B cell (primary cell): ENCODE measurements at regions not wholly inside any gene's neighbourhood (a gene's known extent, or its start where the extent isn't known, plus 50 kb on each side); places are given as distances from the start of the nearest gene placed in this dataset.

Experiments used
- ATAC-seq: fragments of 200-7000 bp; cut with Tn5 transposase; one replicate; pipeline ENCODE4 v1.10.0; 2021; ENCODE audit warnings: low read depth, mild to moderate bottlenecking, moderate number of reproducible peaks, moderate library complexity
- CTCF ChIA-PET: fragments of 350-600 bp; sonication (Branson Sonifier 250); formaldehyde crosslinking; loops from one replicate; lab custom pipeline; 2021; ENCODE audit warnings: antibody characterized with exemption, inconsistent platforms; lab: Charles Lee
- POLR2A ChIA-PET: fragments of 350-600 bp; sonication (Branson Sonifier 250); formaldehyde crosslinking; loops from one replicate; lab custom pipeline; 2021; ENCODE audit warnings: antibody characterized with exemption; lab: Charles Lee
- DNase-seq: peaks from one replicate; pipeline ENCODE4 v3.0.0; 2013
- H2AFZ ChIP-seq: 2 replicates; pipeline ENCODE4 v1.6.1; 2012; ENCODE audit warnings: mild to moderate bottlenecking, low read depth, low read length; ENCODE audit not compliant: insufficient read depth, poor library complexity, severe bottlenecking
- H3K27ac ChIP-seq, 2 donors: 1 replicate in 1 of 2; 2 replicates in 1 of 2; pipeline ENCODE4 v1.5.1; 2012 to 2013; ENCODE audit warnings: low read length in 2 of 2, mild to moderate bottlenecking in 2 of 2, moderate library complexity in 1 of 2
- H3K27me3 ChIP-seq, 4 experiments: fragments of 200-600 bp in 1 of 4; sonication (generic) in 1 of 4; replicated peaks in 1 of 4; 1 replicate in 2 of 4; 2 replicates in 2 of 4; pipeline versions ENCODE4 v1.6.1 to v1.7.0; 2013 to 2016; ENCODE audit warnings: low read length in 3 of 4, mild to moderate bottlenecking in 2 of 4, mixed read lengths in 1 of 4, moderate library complexity in 1 of 4; ENCODE audit not compliant: insufficient read depth in 4 of 4, control insufficient read depth in 3 of 4; ENCODE audit errors: control extremely low read depth in 1 of 4
- H3K36me3 ChIP-seq, 2 experiments: replicated peaks in 1 of 2; 1 replicate in 1 of 2; 2 replicates in 1 of 2; pipeline versions ENCODE4 v1.6.1 to v1.7.1; 2013; ENCODE audit warnings: low read length in 1 of 2; ENCODE audit not compliant: insufficient read depth in 2 of 2, control insufficient read depth in 1 of 2; ENCODE audit errors: control extremely low read depth in 1 of 2, extremely low read depth in 1 of 2
- H3K4me1 ChIP-seq, 2 donors: fragments of 200-600 bp in 1 of 2; sonication (generic) in 1 of 2; 1 replicate in 1 of 2; 2 replicates in 1 of 2; pipeline versions ENCODE4 v1.5.1 to v1.6.1; 2013 to 2017; ENCODE audit warnings: low read length in 2 of 2; ENCODE audit not compliant: control insufficient read depth in 2 of 2, insufficient read depth in 2 of 2
- H3K4me2 ChIP-seq: replicated peaks from 2 replicates; pipeline ENCODE3; 2012; ENCODE audit warnings: mild to moderate bottlenecking, low read depth, low read length; ENCODE audit not compliant: poor library complexity, severe bottlenecking
- H3K4me3 ChIP-seq, 5 experiments: fragments of 200-600 bp in 1 of 5; sonication (generic) in 1 of 5; 1 replicate in 3 of 5; 2 replicates in 2 of 5; pipeline versions ENCODE4 v1.5.1 to v1.7.0; 2011 to 2016; ENCODE audit warnings: low read length in 4 of 5, mild to moderate bottlenecking in 4 of 5, low read depth in 2 of 5, control low read depth in 1 of 5, moderate library complexity in 1 of 5; ENCODE audit not compliant: insufficient read depth in 1 of 5; ENCODE audit errors: control extremely low read depth in 1 of 5, extremely low read depth in 1 of 5
- H3K79me2 ChIP-seq: fragments of 200-600 bp; sonication (generic); one replicate; pipeline ENCODE4 v1.6.0; 2016; ENCODE audit warnings: low read length; ENCODE audit not compliant: control insufficient read depth, insufficient read depth
- H3K9ac ChIP-seq: fragments of 200-600 bp; sonication (generic); 2 replicates; pipeline ENCODE4 v1.6.1; 2017; ENCODE audit warnings: mild to moderate bottlenecking, low read length, moderate library complexity
- H3K9me3 ChIP-seq, 3 donors: one replicate each; pipeline versions ENCODE4 v1.6.1 to v1.7.1; 2013; ENCODE audit warnings: low read length in 2 of 3; ENCODE audit not compliant: control insufficient read depth in 2 of 3, insufficient read depth in 1 of 3; ENCODE audit errors: control extremely low read depth in 1 of 3
- H4K20me1 ChIP-seq: 2 replicates; pipeline ENCODE4 v1.6.0; 2012; ENCODE audit warnings: mild to moderate bottlenecking, low read length; ENCODE audit not compliant: insufficient read depth, control insufficient read depth, poor library complexity, severe bottlenecking
- H3K27ac Mint-ChIP-seq: one replicate; pipeline ENCODE4 v1.8.0; 2021; ENCODE audit warnings: mixed read lengths
- H3K27me3 Mint-ChIP-seq: one replicate; pipeline ENCODE4 v1.8.0; 2021; ENCODE audit warnings: mixed read lengths
- H3K4me1 Mint-ChIP-seq: one replicate; pipeline ENCODE4 v1.8.0; 2021; ENCODE audit warnings: mixed read lengths
- H3K4me3 Mint-ChIP-seq: one replicate; pipeline ENCODE4 v1.8.0; 2021; ENCODE audit warnings: mixed read lengths
- H3K9me3 Mint-ChIP-seq: one replicate; pipeline ENCODE4 v1.8.0; 2022; ENCODE audit warnings: mixed read lengths; ENCODE audit not compliant: insufficient read depth
- CTCF ChIP-seq: fragments of 200-600 bp; IDR thresholded peaks from one replicate; pipeline ENCODE4 v1.8.0; 2022; ENCODE audit warnings: antibody characterized with exemption, mild to moderate bottlenecking
- EZH2 ChIP-seq: IDR thresholded peaks from 2 replicates; pipeline ENCODE4 v1.6.1; 2012; ENCODE audit warnings: borderline replicate concordance, low read depth, mild to moderate bottlenecking, moderate library complexity, low read length; ENCODE audit not compliant: insufficient read depth, poor library complexity, severe bottlenecking
- WGBS: methylation state at CpG from one replicate; pipeline ENCODE4 v1.1.5; 2013; ENCODE audit warnings: missing lambda C conversion rate; ENCODE audit not compliant: insufficient coverage; 5-methylcytosine and 5-hydroxymethylcytosine counted together
- intact Hi-C: fragments of 100-400 bp; cut with micrococcal nuclease; formaldehyde crosslinking; loops from one replicate; pipeline ENCODE4 v1.10.0; 2022

GRCh38 chr6:40720375-40720748, 133.2 kb upstream of the LRFN2 start:
- intact Hi-C loops = no loop called here
- peaks cover 18 to 26% of the 10 kb centered on the region in 2 donors for H3K4me1 ChIP-seq
- no peaks in the 10 kb centered on the region for H3K27me3 ChIP-seq
- H4K20me1 ChIP-seq = no peaks in the 10 kb centered on the region
- TF ChIP-seq EZH2 = no peak
- no peak for TF ChIP-seq CTCF
- no peak overlapping the region for H3K9ac ChIP-seq
- peak overlapping the region; percentile 50 for H3K27ac Mint-ChIP-seq
- WGBS = no CpG with 5 or more reads among the region's 2 CpGs
- H3K79me2 ChIP-seq = no peaks in the 10 kb centered on the region
- ATAC-seq (no peak), DNase-seq (no peak)
- no peaks in the 10 kb centered on the region for H3K9me3 ChIP-seq
- CTCF ChIA-PET = no interaction called here
- peaks cover 26% of the 10 kb centered on the region for H3K4me1 Mint-ChIP-seq
- H3K27me3 Mint-ChIP-seq = no peaks in the 10 kb centered on the region
- POLR2A ChIA-PET = no interaction called here
- peak overlapping the region; percentile 61 for H2AFZ ChIP-seq
- H3K36me3 ChIP-seq = no peaks in the 10 kb centered on the region
- H3K4me3 ChIP-seq = peak overlapping the region in 1 of 5 experiments; percentile 8
- H3K9me3 Mint-ChIP-seq = no peaks in the 10 kb centered on the region
- no peak overlapping the region for H3K27ac ChIP-seq
- H3K4me2 ChIP-seq = peak overlapping the region; percentile 70
- peak overlapping the region; percentile 83 for H3K4me3 Mint-ChIP-seq

GRCh38 chr6:40719671-40720374, 132.7 kb upstream of the LRFN2 start:
- peak overlapping the region; percentile 22 for H3K9ac ChIP-seq
- intact Hi-C loops = no loop called here
- H3K27ac ChIP-seq = no peak overlapping the region
- peak overlapping the region; percentile 61 for H2AFZ ChIP-seq
- H3K4me3 Mint-ChIP-seq = peak overlapping the region; percentile 83
- no peaks in the 10 kb centered on the region for H4K20me1 ChIP-seq
- H3K9me3 Mint-ChIP-seq = no peaks in the 10 kb centered on the region
- WGBS = 9% methylated on average over 7 of the region's 7 CpGs
- POLR2A ChIA-PET = no interaction called here
- H3K27me3 Mint-ChIP-seq = no peaks in the 10 kb centered on the region
- CTCF ChIA-PET = no interaction called here
- H3K4me3 ChIP-seq = peak overlapping the region in 4 of 5 experiments; percentile 0 to 30 (median 10)
- peak overlapping the region; percentile 70 for H3K4me2 ChIP-seq
- peaks cover 18 to 26% of the 10 kb centered on the region in 2 donors for H3K4me1 ChIP-seq
- TF ChIP-seq EZH2 (no peak), CTCF (no peak)
- peaks cover 0 to 3% (median 0%) of the 10 kb centered on the region in 4 experiments for H3K27me3 ChIP-seq
- peak overlapping the region; percentile 67 for H3K27ac Mint-ChIP-seq
- ATAC-seq (peak; percentile 60), DNase-seq (peak; percentile 49)
- H3K79me2 ChIP-seq = no peaks in the 10 kb centered on the region
- no peaks in the 10 kb centered on the region for H3K9me3 ChIP-seq
- no peaks in the 10 kb centered on the region for H3K36me3 ChIP-seq
- peaks cover 26% of the 10 kb centered on the region for H3K4me1 Mint-ChIP-seq
